ENCODE measurements at regions not wholly inside any gene's neighbourhood (a gene's known extent, or its start where the extent isn't known, plus 50 kb on each side); places are given as distances from the start of the nearest gene placed in this dataset.

GRCh38 chr15:92725171-92725570 lies 69.6 kb upstream of the FAM174B start:
- Mint-ChIP-seq H3K36me3 (ENCODE audit: low read depth) (peaks cover 5% of the 10 kb centered on the region; the same call in 2 of the 3 replicates), H3K27me3 (ENCODE audit: insufficient read depth, low read depth, poor library complexity) (no peaks in the 10 kb centered on the region), H3K4me1 (peaks cover 8% of the 10 kb centered on the region), H3K27ac (no peak overlapping the region), H3K9me3 (0 out of 3 replicates have a peak, but pooled peaks cover 5% of the 10 kb centered on the region), H3K4me3 (no peak overlapping the region)
- DNase-seq (ENCODE audit: low spot score) (no peak), ATAC-seq (no peak)
- Histone ChIP-seq H4K20me1 (replicated peaks; ENCODE audit: insufficient read depth) (no peaks in the 10 kb centered on the region), H3K79me2 (replicated peaks; ENCODE audit: insufficient read depth) (no peaks in the 10 kb centered on the region), H3K36me3 (ENCODE audit: insufficient read depth) (no peaks in the 10 kb centered on the region), H3K27ac (ENCODE audit: low read depth) (no peak overlapping the region), H3K27me3 (ENCODE audit: insufficient read depth) (no peaks in the 10 kb centered on the region), H3K4me2 (no peak overlapping the region), H3K4me3 (no peak overlapping the region), H3K9me2 (ENCODE audit: insufficient read depth) (no peaks in the 10 kb centered on the region), H2AFZ (no peak overlapping the region), H3K4me1 (ENCODE audit: insufficient read depth) (peaks cover 7% of the 10 kb centered on the region; the same call in 1 of the 2 replicates), H3F3A (replicated peaks; ENCODE audit: low read depth) (peaks cover 5% of the 10 kb centered on the region; the same call in 1 of the 2 replicates)
- no peak for TF ChIP-seq POLR2AphosphoS5 (IDR thresholded peaks at IDR 0.05; ENCODE audit: low read depth)
- no peak for TF ChIP-seq EZH2 (IDR thresholded peaks at IDR 0.05; ENCODE audit: low read depth, unreplicated experiment)
- TF ChIP-seq CREB1 (CRISPR knock-in tag; IDR thresholded peaks at IDR 0.05; ENCODE audit: low read depth) = no peak
- TF ChIP-seq, protein P1, sequence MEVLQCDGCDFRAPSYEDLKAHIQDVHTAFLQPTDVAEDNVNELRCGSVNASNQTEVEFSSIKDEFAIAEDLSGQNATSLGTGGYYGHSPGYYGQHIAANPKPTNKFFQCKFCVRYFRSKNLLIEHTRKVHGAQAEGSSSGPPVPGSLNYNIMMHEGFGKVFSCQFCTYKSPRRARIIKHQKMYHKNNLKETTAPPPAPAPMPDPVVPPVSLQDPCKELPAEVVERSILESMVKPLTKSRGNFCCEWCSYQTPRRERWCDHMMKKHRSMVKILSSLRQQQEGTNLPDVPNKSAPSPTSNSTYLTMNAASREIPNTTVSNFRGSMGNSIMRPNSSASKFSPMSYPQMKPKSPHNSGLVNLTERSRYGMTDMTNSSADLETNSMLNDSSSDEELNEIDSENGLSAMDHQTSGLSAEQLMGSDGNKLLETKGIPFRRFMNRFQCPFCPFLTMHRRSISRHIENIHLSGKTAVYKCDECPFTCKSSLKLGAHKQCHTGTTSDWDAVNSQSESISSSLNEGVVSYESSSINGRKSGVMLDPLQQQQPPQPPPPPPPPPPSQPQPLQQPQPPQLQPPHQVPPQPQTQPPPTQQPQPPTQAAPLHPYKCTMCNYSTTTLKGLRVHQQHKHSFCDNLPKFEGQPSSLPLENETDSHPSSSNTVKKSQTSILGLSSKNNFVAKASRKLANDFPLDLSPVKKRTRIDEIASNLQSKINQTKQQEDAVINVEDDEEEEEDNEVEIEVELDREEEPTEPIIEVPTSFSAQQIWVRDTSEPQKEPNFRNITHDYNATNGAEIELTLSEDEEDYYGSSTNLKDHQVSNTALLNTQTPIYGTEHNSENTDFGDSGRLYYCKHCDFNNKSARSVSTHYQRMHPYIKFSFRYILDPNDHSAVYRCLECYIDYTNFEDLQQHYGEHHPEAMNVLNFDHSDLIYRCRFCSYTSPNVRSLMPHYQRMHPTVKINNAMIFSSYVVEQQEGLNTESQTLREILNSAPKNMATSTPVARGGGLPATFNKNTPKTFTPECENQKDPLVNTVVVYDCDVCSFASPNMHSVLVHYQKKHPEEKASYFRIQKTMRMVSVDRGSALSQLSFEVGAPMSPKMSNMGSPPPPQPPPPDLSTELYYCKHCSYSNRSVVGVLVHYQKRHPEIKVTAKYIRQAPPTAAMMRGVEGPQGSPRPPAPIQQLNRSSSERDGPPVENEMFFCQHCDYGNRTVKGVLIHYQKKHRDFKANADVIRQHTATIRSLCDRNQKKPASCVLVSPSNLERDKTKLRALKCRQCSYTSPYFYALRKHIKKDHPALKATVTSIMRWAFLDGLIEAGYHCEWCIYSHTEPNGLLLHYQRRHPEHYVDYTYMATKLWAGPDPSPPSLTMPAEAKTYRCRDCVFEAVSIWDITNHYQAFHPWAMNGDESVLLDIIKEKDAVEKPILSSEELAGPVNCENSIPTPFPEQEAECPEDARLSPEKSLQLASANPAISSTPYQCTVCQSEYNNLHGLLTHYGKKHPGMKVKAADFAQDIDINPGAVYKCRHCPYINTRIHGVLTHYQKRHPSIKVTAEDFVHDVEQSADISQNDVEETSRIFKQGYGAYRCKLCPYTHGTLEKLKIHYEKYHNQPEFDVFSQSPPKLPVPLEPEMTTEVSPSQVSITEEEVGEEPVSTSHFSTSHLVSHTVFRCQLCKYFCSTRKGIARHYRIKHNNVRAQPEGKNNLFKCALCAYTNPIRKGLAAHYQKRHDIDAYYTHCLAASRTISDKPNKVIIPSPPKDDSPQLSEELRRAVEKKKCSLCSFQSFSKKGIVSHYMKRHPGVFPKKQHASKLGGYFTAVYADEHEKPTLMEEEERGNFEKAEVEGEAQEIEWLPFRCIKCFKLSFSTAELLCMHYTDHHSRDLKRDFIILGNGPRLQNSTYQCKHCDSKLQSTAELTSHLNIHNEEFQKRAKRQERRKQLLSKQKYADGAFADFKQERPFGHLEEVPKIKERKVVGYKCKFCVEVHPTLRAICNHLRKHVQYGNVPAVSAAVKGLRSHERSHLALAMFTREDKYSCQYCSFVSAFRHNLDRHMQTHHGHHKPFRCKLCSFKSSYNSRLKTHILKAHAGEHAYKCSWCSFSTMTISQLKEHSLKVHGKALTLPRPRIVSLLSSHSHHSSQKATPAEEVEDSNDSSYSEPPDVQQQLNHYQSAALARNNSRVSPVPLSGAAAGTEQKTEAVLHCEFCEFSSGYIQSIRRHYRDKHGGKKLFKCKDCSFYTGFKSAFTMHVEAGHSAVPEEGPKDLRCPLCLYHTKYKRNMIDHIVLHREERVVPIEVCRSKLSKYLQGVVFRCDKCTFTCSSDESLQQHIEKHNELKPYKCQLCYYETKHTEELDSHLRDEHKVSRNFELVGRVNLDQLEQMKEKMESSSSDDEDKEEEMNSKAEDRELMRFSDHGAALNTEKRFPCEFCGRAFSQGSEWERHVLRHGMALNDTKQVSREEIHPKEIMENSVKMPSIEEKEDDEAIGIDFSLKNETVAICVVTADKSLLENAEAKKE (CRISPR knock-in tag; IDR thresholded peaks at IDR 0.05) = no peak
- TF ChIP-seq ZNF331 (CRISPR knock-in tag; IDR thresholded peaks at IDR 0.05; ENCODE audit: low read depth) = no peak
- no peak for TF ChIP-seq ZNF114 (CRISPR knock-in tag; IDR thresholded peaks at IDR 0.05)
- no peak for TF ChIP-seq STAT1 (IDR thresholded peaks at IDR 0.05; ENCODE audit: unreplicated experiment)
- TF ChIP-seq ETS1 (IDR thresholded peaks at IDR 0.05) = no peak
- no peak for TF ChIP-seq JUNB (IDR thresholded peaks at IDR 0.05; ENCODE audit: unreplicated experiment)
- no peak for TF ChIP-seq CTCF (conservative IDR thresholded peaks at IDR 0.05; ENCODE audit: low read depth in 2 of 2)
- no peak for TF ChIP-seq REST (IDR thresholded peaks at IDR 0.05; ENCODE audit: unreplicated experiment)
- no peak for TF ChIP-seq EZH2phosphoT487 (IDR thresholded peaks at IDR 0.05; ENCODE audit: unreplicated experiment)
- TF ChIP-seq NANOG (IDR thresholded peaks at IDR 0.05; ENCODE audit: borderline replicate concordance) = no peak

Measured in GM23338 (cell line).